Vagina (tissue), 2 donors: ENCODE measurements at regions not wholly inside any gene's neighbourhood (a gene's known extent, or its start where the extent isn't known, plus 50 kb on each side); places are given as distances from the start of the nearest gene placed in this dataset.

Source experiments
- CTCF ChIP-seq, 3 experiments: fragments of 450-650 bp in 2 of 3; fragments of 200-600 bp in 1 of 3; sonication (generic) in 1 of 3; IDR thresholded peaks; one replicate each; pipeline ENCODE4 v1.5.1; 2017 to 2019; ENCODE audit warnings: antibody characterized with exemption in 3 of 3, mild to moderate bottlenecking in 2 of 3, moderate library complexity in 2 of 3
- POLR2AphosphoS5 ChIP-seq, 2 donors: sonication (generic); formaldehyde crosslinking; IDR thresholded peaks; one replicate each; pipeline ENCODE4 v1.9.0; 2017; ENCODE audit warnings: antibody characterized with exemption in 2 of 2, mild to moderate bottlenecking in 2 of 2, low read depth in 1 of 2; ENCODE audit not compliant: insufficient read depth in 1 of 2

DNA sequence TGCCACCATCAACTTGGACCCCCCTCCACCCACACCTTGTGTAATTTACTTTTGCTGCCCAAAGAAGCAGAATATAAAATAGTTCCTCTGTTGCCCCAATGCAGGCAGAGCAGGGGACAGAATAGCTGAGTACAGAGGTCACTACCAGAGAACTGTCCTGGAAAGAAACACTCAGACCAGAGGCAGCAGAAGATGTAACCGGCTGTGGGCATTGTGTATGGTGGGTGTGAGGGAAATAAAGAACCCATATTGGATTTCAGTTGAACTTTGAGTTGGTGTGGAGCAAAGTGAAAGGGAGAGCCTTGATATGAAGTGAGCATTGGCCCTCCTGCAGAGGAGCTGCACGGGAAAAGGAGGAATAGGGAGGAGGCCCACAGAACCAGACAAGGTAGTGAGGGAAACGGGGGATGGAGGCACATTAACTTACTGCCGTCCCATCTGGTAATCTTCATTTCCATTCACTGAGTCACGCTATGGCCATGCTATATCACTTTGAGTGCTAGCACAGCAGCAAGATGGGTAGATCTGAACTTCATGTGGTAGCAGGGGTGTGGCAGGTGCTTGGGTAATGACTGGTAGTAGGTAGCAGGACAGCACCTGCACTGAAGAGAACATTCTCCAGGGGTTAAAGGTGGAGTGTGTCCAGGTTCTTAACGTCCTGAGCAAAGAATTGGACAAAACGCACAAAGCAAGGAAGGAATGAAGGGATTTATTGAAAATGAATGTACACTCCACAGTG is 56.3 kb upstream of the FBXO28 start:
- TF ChIP-seq CTCF (IDR thresholded peaks at IDR 0.05) = no peak
- no peak for TF ChIP-seq POLR2AphosphoS5 (IDR thresholded peaks at IDR 0.05; ENCODE audit: insufficient read depth in 1 of 2, low read depth in 1 of 2)
